ENCODE measurements at regions not wholly inside any gene's neighbourhood (a gene's known extent, or its start where the extent isn't known, plus 50 kb on each side); places are given as distances from the start of the nearest gene placed in this dataset.

DNA sequence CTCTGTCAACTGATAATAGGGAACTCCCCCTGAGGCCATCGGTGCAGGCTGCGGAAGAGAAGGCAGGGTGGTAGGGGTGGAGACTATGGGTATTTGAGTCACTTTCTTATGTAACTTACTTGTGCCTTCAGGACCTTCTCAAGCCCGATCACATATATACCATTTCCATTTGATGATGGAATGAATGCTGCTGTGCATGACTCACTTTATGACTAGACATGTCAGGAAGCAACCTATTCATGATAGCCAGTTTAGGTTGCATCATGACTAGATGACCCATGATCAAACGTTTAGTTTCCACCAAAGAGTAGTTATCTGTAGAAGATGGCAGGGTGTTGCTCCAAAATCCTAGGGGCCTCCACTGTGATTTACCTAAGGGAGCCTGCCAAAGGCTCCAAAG lies 435.5 kb downstream of the DTHD1 start:
- DNase-seq (ENCODE audit: low spot score): no peak

DNA sequence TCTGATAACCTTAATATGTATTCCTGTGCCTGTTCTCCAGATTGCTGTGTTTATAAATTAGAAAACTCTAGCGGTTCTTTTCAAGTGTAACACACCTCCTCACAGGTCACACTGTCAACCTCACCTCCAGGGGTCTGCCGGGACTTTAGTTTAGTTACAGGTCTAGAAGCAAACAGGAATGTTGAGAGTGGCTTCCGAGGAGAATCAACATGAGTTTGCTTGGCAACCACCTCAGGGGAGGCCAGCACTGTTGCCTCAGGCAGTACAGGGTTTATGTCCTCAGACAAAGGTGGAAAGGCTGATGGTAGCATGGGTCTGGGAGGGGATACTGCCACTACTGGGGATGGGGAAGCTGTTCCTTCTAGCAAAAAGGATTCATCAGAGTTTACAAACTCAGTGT lies 438.0 kb downstream of the DTHD1 start:
- DNase-seq (ENCODE audit: low spot score): no peak

- no peak for DNase-seq (ENCODE audit: low spot score)
Observed at GRCh38 chr4:36722986-36723385, 441.6 kb downstream of the DTHD1 start.

GRCh38 chr4:36734334-36734733 lies 452.9 kb downstream of the DTHD1 start:
- peak; percentile 67 for DNase-seq (ENCODE audit: low spot score)

DNA sequence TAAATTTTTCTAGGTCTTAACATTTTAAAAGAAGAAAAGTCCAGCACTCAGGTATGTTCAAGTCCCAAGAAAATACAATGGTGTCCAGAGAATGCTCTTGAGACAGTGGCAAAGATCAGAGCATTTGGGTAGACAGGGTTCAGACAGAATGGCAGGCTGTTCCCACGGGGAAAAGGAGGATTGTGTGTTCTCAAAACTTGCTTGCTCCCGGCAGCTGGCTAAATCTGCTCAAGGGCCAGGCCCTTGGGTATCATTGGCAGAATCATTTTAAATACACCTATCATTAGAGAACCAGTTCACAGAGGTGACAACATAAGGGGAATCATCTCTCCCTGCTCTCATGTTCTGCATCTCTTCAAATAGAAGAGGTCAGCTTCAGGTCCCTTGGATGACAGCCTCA lies 456.3 kb downstream of the DTHD1 start:
- DNase-seq (ENCODE audit: low spot score): peak; percentile 66

DNA sequence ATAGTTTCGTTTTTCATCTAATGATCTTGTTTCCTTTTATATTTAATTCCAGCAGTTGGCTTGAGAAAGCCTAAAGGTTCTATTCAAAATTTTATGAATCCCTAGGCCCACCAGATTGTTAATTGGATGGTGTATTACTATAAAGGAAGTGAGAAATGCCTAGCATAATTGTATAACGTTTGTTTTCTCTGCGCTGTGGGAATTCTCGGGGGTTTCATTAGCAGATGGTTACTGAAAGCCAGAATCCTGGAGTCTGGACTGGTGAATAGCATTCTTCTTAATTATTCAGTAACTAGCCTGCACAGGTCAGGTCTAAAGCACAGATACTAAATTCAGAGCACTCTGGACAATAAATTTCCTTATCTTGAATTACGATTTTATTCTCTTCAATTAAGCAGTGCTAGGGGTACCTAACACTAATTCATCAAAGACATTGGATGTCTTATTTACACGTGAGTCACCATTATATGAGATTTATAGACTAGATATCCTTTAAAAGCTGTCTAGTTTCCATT lies 459.4 kb downstream of the DTHD1 start:
- DNase-seq (ENCODE audit: low spot score): no peak

DNA sequence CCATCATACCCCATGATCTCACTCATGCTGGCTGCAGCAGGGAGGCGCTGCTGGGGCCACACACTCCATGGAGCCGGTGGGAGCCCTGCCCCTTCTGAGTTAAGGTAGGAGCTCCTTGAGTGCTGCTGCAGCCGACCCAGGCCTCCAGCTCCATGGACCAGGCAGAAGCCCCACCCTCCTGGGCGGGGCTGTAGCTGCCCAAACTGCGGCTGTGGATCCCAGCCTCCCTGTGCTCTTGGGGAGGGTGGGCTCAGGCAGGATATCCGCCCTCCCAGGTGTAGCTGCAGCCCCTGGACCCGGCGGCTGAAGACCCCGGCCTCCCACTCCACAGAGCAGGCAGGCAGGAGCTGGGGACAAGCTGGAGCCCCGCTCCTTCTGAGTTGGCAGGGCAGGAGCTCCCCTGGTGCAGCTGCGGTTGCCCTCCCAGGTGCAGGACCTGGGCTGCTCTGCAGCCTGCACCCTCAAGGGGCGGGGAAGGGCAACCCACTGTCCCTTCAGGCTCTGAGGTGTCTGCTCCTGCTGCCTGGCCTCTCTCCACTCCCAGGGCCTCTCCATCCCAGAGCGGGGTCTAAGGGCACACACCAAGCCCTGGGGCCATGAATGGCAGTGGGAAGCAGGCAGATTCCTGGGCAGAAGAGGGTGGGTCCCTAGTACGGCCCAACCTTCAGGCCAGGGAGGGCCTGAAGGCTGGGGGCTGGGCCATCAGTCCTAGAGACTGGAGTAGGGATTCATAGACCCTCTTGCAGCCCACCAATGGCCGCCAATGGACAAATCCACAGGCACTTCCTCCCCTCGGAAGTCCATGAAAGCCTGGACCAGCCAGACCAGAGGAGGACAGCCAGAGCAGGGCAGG lies 466.1 kb downstream of the DTHD1 start:
- no peak for DNase-seq (ENCODE audit: low spot score)

DNA sequence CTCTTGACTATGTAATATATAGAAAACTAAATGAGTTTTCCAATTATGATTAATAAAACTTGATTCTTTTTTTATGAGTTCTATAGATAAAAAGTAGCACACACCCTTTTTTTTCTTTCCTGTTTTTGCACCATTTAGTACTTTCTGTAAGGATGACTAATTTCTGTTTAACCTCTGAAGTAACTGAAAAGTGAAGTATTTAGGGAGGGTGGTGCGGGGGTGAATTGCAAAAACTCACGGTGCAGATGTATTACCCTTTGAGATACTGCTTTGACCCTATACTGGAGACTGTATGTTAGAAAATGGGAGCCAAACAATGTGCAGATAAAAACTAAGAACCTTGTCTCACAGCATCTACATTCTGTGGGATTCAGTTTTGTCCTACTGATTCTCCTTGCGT lies 471.6 kb downstream of the DTHD1 start:
- DNase-seq (ENCODE audit: low spot score): no peak

- DNase-seq (ENCODE audit: low spot score): no peak
Observed at GRCh38 chr4:36757580-36758311, 476.3 kb downstream of the DTHD1 start.

GRCh38 chr4:36758312-36759178 lies 477.1 kb downstream of the DTHD1 start:
- DNase-seq (ENCODE audit: low spot score): no peak

- no peak for DNase-seq (ENCODE audit: low spot score)
Observed at GRCh38 chr4:36761607-36762006, 480.2 kb downstream of the DTHD1 start.

GRCh38 chr4:36763814-36764213 lies 480.7 kb upstream of the NWD2 start:
- no peak for DNase-seq (ENCODE audit: low spot score)

- no peak for DNase-seq (ENCODE audit: low spot score)
Observed at GRCh38 chr4:36767596-36767995, 476.9 kb upstream of the NWD2 start.

GRCh38 chr4:36771411-36772153 lies 473.0 kb upstream of the NWD2 start:
- no peak for DNase-seq (ENCODE audit: low spot score)

DNA sequence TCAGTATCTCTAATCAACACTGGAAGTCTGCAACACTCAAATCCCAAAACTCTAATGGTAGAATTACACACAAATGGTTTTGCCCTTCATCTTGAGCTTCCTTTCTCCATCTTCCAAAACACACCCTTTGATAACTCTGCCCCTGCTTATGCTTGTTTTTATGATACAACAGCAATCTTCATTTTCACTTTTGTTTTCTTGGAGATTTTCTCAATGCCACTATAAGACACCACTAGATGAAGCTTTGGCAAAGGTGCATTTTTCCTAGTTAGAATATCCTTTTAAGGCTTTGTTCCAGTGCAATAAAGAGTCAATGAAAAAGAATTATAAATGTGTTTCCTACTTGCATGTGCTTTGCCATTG lies 472.4 kb upstream of the NWD2 start:
- DNase-seq (ENCODE audit: low spot score): no peak

GRCh38 chr4:36773467-36773866 lies 471.1 kb upstream of the NWD2 start:
- no peak for DNase-seq (ENCODE audit: low spot score)

DNA sequence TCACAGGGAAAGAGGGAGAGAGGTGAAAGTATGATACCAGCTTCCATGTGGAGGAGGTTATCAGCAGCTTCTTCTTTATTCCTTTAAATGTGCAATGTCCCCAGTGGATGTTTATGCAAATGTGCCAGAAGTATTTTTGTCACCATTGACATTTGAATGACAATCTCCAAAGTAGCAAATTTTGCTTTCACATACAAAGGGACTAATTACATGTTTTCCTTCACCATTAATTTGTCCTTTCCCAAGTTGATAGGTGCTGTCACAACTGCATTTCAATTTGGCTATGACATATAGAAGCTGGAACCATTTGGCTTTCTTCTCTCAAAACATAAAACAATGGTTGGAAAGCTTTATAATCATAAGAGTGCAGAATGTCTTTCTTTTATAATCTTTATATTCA lies 469.0 kb upstream of the NWD2 start:
- no peak for DNase-seq (ENCODE audit: low spot score)

GRCh38 chr4:36779601-36780000 lies 464.9 kb upstream of the NWD2 start:
- no peak for DNase-seq (ENCODE audit: low spot score)

- DNase-seq (ENCODE audit: low spot score): no peak
Observed at GRCh38 chr4:36785973-36786372, 458.6 kb upstream of the NWD2 start.

GRCh38 chr4:36786519-36786918 lies 458.0 kb upstream of the NWD2 start:
- no peak for DNase-seq (ENCODE audit: low spot score)

DNA sequence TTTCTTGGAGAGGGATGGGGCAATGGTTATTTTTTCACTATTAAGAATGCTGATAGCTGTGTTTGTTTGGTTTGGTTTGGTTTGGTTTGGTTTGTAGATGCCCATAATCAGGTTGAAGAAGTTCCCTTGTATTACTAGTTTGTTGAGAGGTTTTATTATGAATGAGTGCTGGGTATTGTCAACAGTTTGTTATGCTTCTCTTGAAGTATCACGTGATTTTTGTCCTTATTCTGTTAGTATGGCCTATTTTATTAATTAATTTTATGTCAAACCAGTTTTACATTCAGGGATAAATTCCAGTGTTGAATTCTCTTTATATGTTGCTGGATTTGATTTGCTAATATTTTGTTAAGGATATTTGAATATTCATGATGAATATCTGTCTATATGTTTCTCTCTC lies 449.8 kb upstream of the NWD2 start:
- DNase-seq (ENCODE audit: low spot score): no peak

All from SK-N-DZ (cell line).